Fibroblast of peridontal ligament (primary cell): ENCODE measurements at regions not wholly inside any gene's neighbourhood (a gene's known extent, or its start where the extent isn't known, plus 50 kb on each side); places are given as distances from the start of the nearest gene placed in this dataset.
"Not testable (repeated sequence)": the region's sequence is repeated elsewhere in the genome, so short reads cannot be mapped to it uniquely, and the experiment has no call there.

Source experiments
- DNase-seq: peaks from one replicate; pipeline ENCODE4 v3.0.0-alpha.2; 2010; ENCODE audit errors: extremely low read depth

DNA sequence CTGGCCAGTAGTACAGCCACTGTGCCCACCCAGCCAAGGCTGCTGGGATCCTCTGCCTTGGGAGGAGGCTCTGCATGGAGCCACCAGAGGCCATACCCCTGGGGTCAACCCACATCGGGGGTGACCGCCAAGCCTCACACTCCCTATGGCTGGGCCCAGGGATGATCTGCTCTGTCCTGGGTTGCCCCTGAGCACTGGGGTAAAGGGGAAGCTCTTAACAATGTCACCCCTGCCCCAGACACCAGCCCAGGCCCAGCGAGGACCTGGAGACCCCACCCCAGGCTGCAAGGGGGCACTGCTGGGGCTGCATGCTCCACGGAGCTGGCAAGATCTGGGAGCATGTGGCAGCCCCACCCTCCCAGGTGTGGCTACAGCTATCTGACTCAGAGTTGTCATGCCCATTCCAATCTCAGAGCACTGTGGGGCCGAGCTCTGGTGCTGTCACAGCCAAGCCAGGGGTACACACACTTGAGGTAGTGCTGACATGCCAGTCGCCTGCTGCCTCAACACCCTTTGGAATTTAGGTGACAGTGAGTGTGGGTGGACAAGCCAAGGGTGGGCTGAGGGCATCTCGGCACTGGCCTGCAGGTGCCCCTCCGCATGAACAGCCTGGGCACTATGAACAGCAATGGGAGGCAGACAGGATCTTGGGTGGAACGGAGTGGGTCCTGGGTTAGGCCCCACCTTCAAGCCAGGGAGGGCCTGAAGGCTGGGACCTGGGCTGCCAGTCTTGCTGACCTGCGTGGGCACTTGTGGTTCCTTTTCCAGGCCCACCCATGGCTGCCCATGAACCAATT lies 427.7 kb downstream of the LRRIQ3 start:
- DNase-seq, result no peak

DNA sequence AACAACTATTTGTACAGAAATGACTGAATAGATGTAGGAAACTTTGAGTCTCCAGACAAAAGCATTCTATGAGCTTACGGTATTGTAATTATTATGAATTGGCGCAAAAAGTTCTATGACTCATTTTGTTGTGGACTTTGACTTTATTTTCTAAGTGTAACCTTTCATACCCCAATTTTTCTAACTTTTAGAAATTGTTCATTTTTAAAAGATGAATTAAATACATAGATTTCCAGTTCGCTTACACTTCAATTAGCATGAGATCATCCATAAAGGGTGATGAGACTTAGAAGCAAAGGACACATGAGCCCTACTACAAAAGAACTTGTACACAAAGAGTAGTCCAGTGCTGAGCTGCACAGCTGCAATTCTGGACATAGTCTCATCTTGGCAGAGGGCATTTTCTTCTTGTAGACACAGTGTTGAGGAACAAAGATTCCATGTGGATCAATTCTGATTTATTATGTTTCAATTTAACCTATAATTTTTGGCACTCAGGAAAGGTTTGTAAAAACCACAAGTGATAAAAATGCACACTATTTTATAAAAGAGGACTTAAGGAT lies 431.1 kb downstream of the LRRIQ3 start:
- DNase-seq, result no peak

DNA sequence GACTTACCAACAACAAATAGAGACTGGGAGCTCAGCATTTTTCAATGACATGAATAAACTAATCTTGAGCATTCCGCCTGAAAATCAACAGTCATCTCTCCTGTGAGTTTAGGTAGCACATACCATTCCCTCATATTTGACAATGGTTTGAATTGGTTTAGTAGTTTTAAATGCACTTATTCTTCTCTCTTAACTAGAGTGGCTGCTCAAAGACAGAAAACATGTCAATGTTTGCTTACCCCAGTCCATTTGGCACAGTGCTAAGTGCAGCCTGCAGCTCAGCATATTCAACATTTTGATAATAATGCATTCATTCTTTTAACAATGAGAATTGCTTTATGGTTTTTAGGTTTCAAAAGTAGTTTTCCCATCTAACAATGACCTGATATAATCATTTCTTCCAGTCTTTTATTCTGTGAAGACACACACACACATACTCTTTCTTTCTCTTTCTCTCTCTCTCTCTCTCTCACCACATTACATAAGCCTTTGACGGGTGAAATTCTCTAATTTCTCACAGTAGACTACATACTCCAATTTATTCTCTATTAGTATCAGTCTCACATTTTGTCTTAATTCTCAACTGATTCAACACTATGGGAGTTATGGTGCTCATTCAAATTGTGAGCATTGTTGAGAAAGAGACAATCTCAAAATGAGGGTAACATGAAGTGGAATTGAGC lies 432.3 kb downstream of the LRRIQ3 start:
- no peak for DNase-seq

DNA sequence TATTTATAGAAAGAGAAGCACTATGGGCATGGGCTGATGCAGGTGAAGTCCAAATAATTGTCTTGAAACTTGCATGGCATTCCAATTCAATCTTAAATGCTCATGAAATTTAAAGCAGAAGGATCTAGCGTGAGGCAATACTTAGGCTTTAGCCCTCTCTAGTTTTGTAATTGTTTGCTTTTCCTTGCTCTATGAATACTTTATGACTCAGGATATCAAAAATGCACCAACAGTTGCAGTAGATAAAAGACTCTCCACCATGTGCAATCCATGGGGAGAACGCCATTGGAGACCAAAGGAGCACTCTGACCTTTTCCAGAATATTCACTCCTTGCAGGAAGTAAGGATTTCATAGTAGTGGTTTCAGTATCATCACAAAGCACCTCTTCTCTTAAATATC lies 436.4 kb downstream of the LRRIQ3 start:
- DNase-seq, result peak; percentile 3

DNA sequence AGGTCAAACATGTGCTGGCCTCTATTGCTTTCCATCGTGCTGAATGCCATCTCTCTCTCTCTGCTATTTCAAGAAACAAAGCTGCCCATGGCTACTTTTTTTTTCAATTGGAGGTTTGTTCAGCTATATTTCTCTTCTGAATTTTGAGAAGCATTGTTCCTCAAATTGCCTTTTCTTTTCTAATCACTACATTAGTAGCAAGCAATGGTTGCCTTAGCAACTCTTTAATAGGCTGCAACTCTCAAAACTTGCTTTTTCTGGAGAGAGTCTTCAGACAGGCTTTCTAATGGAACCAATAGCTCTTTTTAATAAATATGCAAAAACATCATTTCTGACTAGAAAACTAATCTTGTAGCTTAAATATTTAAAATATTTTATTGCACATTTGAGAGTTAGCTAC lies 439.0 kb downstream of the LRRIQ3 start:
- DNase-seq, result no peak

DNA sequence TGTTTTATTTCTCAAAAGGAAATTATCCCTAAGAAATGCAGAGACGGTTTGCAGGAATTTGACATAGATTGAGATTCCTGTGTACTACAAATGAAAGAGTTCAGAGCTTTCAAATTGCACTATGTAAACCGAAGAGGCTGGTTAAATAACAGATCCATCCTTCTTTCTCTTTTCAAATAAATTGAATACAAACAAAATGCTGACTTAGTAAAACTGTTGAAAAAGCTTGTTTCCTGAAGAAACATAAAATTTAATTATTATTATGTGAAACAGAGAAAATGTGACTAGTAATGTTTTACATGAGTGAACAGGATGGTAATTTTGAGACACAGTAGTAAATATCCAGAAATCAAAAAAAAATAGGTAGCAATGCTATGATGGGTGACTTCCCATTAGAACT lies 441.2 kb downstream of the LRRIQ3 start:
- DNase-seq, result no peak

DNA sequence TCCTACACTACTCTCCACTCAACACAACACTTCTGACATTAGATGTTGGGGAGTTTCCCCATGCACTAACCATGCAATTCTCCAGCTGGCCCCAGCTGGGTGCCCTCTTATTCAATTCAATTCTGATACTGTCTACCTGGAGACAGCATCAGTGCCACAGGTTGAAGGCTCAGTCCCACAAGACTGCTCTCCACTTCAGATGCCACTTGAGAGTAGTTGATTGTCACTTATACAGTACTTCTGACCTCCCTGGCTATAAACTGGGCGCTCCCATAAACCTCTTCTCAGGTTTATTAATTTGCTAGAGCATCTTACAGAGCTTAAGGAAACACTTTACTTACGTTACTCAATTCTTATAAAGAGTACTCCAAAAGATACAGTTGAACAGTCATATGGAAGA lies 442.3 kb downstream of the LRRIQ3 start:
- DNase-seq, result no peak

DNA sequence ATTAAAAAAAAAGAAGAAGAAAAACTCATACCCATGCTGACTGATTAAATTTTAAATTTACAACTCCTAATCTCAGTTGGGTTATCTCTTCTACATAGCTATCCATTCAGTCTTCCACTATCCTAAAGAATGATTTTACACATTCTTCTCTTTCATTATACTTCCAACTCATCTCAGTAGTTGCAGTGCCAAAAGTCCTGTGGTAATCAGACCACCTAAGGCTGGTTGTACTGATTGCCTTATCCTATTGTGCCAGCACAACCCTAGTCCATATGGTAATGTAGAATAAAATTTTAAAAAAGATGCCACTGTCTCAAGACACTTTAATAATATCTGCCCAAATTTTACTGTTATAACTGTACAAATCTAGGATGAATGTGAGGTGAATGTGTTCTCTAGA lies 448.0 kb downstream of the LRRIQ3 start:
- DNase-seq, result no peak

DNA sequence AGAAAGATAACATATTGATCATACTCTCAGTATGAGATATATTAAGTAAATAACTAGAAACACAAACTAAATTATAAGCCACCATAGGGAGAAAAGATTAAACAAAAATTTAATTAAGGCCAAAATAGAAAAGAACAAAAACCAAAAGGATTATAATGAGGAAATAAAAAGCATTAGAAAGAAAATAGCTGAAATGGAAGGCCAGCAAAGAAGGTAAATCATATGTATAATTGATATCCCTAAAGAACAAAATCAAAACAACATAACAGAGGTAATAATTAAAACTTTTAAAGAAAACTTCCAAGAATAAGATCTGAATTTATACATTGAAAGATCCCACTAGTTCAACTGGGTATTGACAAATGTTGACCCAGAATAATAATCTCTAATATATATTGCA lies 453.0 kb downstream of the LRRIQ3 start:
- DNase-seq, result no peak

DNA sequence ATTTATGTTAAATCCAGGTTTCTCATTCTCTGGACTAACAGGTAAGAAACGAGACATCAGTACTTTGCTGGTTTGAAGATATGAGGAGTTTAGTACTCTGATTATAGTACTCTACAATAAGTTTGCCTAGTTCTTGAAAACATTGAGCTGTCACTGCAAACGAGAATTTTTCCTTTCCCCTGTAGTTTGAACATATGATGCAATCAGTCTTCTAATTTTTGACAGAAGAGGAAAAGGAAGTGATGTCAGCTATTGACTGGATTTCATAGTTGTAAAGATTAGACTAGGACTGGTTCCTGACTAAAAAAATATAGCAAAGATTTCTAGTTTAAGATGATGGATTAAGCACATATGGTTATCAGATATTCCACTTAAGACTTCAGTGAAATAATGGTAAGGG lies 461.9 kb downstream of the LRRIQ3 start:
- DNase-seq, result no peak

DNA sequence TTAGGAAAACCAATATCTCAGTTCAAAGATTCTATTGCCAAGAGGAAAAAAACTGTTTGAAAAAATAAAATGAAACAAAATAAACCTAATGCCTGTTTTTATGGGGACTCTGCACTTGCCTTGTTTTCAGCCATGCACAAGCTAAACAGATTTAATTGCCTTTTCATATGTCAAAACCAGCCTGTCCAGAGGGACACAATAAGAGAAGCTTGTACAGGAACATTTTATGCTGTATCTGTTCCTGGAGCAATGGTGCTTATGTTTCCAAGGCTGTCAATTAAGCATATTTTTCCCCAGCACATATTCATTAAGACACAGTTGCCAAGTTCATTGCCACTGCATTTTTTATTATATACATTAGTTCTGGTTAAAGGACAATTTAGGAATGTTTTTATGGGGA lies 470.9 kb downstream of the LRRIQ3 start:
- DNase-seq, result no peak

DNA sequence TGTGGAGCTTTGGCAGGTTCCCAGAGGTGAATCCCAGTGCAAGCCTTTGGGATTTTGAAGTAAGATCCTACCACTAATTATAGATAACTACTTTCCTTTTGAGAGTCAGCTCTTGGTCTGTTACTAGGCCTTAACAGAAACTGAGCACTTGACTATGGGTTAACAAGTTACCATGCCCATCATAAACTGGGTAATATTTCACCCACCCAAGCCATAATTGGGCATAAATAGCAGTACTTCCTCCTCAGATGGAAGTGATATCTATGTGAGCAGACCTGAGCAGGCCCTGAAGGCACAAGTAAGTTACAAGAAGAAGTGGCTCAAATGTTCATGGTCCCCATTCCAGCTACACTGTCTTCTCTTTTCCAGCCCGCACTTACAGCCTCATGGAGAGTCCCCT lies 475.9 kb downstream of the LRRIQ3 start:
- no peak for DNase-seq

DNA sequence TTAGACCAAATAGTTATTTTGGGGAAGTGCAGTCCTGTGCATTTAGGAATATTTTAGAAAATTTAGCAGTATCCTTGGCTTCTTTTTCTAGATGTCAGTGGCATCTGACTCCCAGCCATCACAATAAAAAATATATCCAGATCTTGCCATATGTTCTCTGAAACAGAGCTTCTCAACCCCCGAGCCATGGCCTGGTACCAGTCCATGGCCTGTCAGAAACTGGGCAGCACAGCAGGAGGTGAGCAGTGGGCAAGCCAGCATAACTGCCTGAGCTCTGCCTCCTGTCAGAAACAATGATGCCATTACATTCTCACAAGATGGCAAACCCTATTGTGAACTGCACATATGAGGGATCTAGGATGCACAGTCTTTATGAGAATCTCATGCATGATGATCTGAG lies 480.0 kb downstream of the LRRIQ3 start:
- DNase-seq, result no peak

DNA sequence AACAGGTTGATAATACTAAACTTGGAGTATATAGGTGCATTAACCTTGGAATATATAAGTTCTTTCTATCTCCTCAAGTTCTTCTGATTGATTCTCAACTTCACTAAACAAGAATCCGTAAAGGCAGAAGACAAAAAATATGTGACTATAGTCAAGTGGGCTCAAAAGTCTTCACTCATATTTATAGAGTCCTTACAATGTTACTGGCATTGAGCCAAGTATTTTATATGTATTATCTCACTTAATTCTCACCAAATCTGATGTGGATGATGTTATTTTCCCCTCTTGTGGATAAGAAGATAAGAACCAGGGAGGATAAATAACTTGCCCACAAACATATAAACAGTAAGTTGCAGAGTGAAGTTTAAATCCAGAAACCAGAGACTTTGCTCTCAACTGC lies 486.9 kb downstream of the LRRIQ3 start:
- DNase-seq, result no peak

DNA sequence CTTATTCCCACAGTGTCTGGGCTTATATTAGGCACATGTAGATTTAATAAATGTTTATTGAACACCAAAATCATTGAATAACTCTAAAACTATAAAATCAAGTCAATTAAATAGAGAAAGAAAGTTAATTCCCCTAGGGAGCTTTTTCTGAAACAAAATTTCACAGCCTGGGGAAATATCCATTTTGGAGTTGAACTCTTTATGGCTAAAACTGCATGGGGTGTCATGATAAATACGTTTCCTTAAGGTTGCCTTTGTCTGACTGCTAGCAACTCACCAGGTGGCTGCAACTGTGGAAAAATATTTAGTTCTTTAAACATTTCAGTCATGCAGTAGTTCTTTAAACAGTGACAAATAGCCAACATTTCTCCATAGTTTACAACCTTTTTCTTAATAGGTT lies 496.1 kb downstream of the LRRIQ3 start:
- DNase-seq, result no peak

DNA sequence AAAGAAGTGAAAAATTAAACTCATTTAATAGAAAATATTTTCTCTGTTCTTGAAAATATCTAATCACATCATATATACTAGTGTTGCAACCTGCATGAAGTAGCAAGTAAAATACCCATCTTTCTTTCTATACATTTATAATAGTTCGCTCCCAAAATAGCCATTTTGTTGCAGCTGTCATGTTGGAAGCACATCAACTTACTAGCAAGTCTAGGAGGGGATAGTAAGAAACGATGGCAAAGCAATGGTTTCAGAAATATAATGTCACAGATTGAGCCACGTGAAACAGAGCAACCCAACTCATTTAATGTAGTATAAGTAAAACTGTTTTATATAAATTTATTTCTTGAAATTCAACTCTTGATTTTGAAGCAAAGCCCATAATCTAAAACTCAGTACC lies 521.8 kb downstream of the LRRIQ3 start:
- no peak for DNase-seq

DNA sequence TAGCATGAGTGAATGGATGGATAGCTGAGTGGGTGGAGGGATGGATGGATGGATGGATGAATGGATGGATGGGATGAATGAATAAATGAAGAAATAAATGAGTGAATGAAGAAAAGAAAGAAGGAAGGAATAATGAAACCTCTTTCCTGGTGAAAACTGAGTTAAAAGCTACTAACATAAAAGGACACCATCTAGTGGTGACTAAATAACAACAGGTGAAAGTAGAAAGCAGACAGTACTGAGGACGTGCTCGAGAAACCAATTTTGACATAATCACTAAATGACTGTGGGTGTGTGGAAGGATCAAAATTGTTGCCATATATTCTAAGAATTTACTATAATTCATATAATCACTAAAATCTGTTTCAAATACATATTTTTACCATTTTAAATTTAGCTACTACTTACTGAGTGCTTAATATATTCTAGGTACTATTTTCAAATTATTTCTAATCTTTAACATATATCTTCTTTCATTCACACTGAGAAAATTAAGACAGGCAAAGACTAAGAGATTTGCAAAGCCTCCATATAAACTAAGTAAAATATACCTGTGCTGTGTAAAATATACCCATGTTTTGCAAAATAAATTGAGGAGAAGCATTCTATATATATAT lies 522.9 kb downstream of the LRRIQ3 start:
- peak; percentile 41 for DNase-seq

DNA sequence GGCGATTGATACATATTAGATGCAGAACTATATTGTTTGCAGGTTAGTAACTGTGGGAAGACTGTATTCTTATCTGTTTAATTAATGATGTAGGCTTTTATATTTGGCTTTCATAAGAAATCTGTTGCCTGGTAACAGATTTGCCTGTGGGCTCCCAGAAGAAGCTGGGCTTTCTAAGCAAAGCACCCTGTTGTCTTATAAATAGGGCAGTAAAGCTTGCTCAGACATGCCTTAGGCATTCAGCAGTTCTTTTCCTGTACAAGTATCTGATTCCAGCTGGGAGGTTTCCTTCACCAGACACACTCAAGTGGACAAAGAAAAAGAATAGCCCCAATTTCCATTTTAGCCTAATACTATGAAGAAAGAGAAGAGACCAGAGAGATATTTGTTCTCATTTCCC lies 524.0 kb downstream of the LRRIQ3 start:
- peak; percentile 17 for DNase-seq

DNA sequence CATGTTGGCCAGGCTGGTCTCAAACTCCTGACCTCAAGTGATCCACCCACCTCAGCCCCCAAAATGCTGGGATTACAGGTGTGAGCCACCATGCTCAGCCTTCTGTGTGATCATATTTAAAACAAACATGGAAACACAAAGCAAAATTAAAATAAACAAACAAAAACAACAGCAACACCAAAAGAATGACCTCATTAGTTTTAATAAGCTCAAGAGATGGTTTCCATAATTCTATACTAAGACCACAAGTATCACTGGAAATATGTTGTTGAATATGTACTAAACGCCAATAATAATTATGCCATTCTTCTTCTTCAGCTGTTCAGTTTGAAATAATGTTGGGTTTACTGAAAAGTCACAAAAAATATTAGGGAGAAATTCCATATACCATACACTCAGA lies 526.4 kb downstream of the LRRIQ3 start:
- DNase-seq, result no peak

DNA sequence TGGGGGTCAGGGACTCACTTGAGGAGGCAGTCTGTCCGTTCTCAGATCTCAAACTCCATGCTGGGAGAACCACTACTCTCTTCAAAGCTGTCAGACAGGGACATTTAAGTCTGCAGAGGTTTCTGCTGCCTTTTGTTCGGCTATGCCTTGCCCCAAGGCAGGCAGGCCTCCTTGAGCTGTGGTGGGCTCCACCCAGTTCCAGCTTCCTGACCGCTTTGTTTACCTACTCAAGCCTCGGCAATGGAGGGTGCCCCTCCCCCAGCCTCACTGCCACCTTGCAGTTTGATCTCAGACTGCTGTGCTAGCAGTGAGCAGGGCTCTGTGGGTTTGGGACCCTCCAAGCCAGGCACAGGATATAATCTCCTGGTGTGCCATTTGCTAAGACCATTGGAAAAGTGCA lies 530.0 kb downstream of the LRRIQ3 start:
- DNase-seq, result not testable (repeated sequence)

DNA sequence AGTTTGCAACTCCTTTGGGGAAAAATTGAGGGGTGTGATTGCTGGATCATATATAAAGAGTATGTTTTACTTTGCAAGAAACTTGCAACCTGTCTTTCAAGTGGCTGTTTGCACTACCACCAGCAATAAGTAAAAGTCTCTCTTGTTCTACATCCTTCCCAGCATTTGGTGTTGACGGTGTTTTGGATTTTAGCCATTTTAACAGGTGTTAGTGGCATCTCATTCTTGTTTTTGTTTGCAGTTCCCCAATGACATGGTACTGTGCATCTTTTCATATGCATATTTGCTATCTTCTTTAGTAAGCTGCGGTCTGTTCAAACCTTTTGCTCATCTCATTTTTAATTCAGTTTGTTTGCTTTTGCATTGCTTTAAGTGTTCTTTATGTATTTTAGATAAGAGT lies 535.5 kb downstream of the LRRIQ3 start:
- no peak for DNase-seq

DNA sequence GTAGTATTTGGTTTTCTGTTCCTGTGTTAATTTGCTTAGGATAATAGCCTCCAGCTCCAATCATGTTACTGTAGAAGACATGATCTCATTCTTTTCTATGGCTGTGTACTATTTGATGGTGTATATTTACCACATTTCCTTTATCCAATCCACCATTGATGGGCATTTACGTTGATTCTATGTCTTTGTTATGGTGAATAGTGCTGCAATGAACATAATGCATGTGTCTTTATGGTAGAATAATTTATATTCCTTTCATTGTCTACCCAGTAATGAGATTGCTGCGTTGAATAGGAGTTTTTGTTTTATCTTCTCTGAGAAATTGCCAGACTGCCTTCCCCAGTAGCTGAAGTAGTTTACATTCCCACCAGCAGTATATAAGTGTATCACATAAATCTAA lies 538.8 kb downstream of the LRRIQ3 start:
- DNase-seq, result no peak

DNA sequence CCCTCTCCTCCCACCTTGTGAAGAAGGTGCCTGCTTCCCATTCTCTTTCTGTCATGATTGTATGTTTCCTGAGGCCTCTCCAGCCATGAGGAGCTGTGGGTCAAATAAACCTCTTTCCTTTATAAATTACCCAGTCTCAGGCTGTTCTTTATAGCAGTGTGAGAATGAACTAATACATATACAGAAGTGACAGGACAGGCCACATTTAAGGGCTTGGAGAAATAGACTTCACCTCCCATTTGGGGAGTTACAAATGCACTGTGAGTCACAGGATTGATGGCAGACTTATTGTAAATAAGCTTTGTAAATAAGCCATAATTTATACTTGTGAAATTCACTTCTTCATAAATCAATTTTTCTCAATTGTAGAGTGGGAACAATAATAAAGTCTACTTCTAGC lies 543.3 kb downstream of the LRRIQ3 start:
- no peak for DNase-seq
